ENCODE measurements at regions not wholly inside any gene's neighbourhood (a gene's known extent, or its start where the extent isn't known, plus 50 kb on each side); places are given as distances from the start of the nearest gene placed in this dataset.

DNA sequence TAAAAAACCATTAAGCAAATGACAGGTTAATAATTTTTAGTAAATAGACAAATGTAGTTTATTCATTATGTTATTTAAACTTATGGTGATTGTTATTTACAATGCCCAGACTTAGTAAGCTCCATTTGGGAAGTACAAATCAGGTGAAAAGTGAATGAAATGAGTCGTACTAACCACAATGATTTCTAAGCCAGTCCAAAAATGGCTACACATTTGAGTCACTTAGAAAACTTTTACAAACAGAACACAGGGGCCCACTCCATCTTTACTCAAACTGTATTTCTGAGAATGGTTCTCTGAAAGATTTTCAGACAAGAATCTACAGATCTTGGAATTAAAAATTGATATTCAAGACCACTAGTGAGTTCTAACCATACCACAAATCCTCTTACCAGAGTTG, 653.3 kb upstream of the MIS18BP1 start:
- TF ChIP-seq, protein P1, sequence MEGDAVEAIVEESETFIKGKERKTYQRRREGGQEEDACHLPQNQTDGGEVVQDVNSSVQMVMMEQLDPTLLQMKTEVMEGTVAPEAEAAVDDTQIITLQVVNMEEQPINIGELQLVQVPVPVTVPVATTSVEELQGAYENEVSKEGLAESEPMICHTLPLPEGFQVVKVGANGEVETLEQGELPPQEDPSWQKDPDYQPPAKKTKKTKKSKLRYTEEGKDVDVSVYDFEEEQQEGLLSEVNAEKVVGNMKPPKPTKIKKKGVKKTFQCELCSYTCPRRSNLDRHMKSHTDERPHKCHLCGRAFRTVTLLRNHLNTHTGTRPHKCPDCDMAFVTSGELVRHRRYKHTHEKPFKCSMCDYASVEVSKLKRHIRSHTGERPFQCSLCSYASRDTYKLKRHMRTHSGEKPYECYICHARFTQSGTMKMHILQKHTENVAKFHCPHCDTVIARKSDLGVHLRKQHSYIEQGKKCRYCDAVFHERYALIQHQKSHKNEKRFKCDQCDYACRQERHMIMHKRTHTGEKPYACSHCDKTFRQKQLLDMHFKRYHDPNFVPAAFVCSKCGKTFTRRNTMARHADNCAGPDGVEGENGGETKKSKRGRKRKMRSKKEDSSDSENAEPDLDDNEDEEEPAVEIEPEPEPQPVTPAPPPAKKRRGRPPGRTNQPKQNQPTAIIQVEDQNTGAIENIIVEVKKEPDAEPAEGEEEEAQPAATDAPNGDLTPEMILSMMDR (IDR thresholded peaks at IDR 0.05): no peak
- TF ChIP-seq POLR2A (IDR thresholded peaks at IDR 0.05): no peak
